ENCODE measurements at regions not wholly inside any gene's neighbourhood (a gene's known extent, or its start where the extent isn't known, plus 50 kb on each side); places are given as distances from the start of the nearest gene placed in this dataset.

GRCh38 chrX:137483554-137483953 is 82.4 kb upstream of the ZIC3 start:
- H3K27me3 ChIP-seq (ENCODE audit: insufficient read depth, low read length): no peaks in the 10 kb centered on the region
- H2AFZ ChIP-seq (ENCODE audit: low read length, unreplicated experiment): no peak overlapping the region
- no peaks in the 10 kb centered on the region for H3K4me1 ChIP-seq (ENCODE audit: control insufficient read depth, insufficient read depth, low read length, unreplicated experiment)
- no peak overlapping the region for H3K27ac ChIP-seq (ENCODE audit: low read depth, low read length)
- no peaks in the 10 kb centered on the region for H3K79me2 ChIP-seq (ENCODE audit: control insufficient read depth, insufficient read depth, low read length, unreplicated experiment)
- H3K4me3 ChIP-seq (ENCODE audit: low read depth, low read length): no peak overlapping the region
- no peaks in the 10 kb centered on the region for H3K36me3 ChIP-seq (ENCODE audit: insufficient read depth, low read length)

GRCh38 chrX:137482136-137482535 is 83.8 kb upstream of the ZIC3 start:
- H3K36me3 ChIP-seq (ENCODE audit: insufficient read depth, low read length): no peaks in the 10 kb centered on the region
- H3K4me3 ChIP-seq (ENCODE audit: low read depth, low read length): no peak overlapping the region
- H3K27ac ChIP-seq (ENCODE audit: low read depth, low read length): no peak overlapping the region
- H2AFZ ChIP-seq (ENCODE audit: low read length, unreplicated experiment): no peak overlapping the region
- H3K4me1 ChIP-seq (ENCODE audit: control insufficient read depth, insufficient read depth, low read length, unreplicated experiment): no peaks in the 10 kb centered on the region
- H3K79me2 ChIP-seq (ENCODE audit: control insufficient read depth, insufficient read depth, low read length, unreplicated experiment): no peaks in the 10 kb centered on the region
- no peaks in the 10 kb centered on the region for H3K27me3 ChIP-seq (ENCODE audit: insufficient read depth, low read length)

GRCh38 chrX:137479386-137479785 is 86.5 kb upstream of the ZIC3 start:
- no peak overlapping the region for H3K27ac ChIP-seq (ENCODE audit: low read depth, low read length)
- no peak overlapping the region for H2AFZ ChIP-seq (ENCODE audit: low read length, unreplicated experiment)
- H3K36me3 ChIP-seq (ENCODE audit: insufficient read depth, low read length): no peaks in the 10 kb centered on the region
- no peak overlapping the region for H3K4me3 ChIP-seq (ENCODE audit: low read depth, low read length)
- no peaks in the 10 kb centered on the region for H3K79me2 ChIP-seq (ENCODE audit: control insufficient read depth, insufficient read depth, low read length, unreplicated experiment)
- H3K4me1 ChIP-seq (ENCODE audit: control insufficient read depth, insufficient read depth, low read length, unreplicated experiment): no peaks in the 10 kb centered on the region
- no peaks in the 10 kb centered on the region for H3K27me3 ChIP-seq (ENCODE audit: insufficient read depth, low read length)

- H3K36me3 ChIP-seq (ENCODE audit: insufficient read depth, low read length): no peaks in the 10 kb centered on the region
- no peak overlapping the region for H3K4me3 ChIP-seq (ENCODE audit: low read depth, low read length)
- no peak overlapping the region for H2AFZ ChIP-seq (ENCODE audit: low read length, unreplicated experiment)
- no peaks in the 10 kb centered on the region for H3K79me2 ChIP-seq (ENCODE audit: control insufficient read depth, insufficient read depth, low read length, unreplicated experiment)
- no peak overlapping the region for H3K27ac ChIP-seq (ENCODE audit: low read depth, low read length)
- no peaks in the 10 kb centered on the region for H3K27me3 ChIP-seq (ENCODE audit: insufficient read depth, low read length)
- H3K4me1 ChIP-seq (ENCODE audit: control insufficient read depth, insufficient read depth, low read length, unreplicated experiment): no peaks in the 10 kb centered on the region
Observed at GRCh38 chrX:137441711-137442110, 124.2 kb upstream of the ZIC3 start.

- Histone ChIP-seq H3K27ac (ENCODE audit: low read depth, low read length) (no peak overlapping the region), H3K36me3 (ENCODE audit: insufficient read depth, low read length) (no peaks in the 10 kb centered on the region), H2AFZ (ENCODE audit: low read length, unreplicated experiment) (no peak overlapping the region), H3K4me1 (ENCODE audit: control insufficient read depth, insufficient read depth, low read length, unreplicated experiment) (no peaks in the 10 kb centered on the region), H3K27me3 (ENCODE audit: insufficient read depth, low read length) (peaks cover 22% of the 10 kb centered on the region), H3K79me2 (ENCODE audit: control insufficient read depth, insufficient read depth, low read length, unreplicated experiment) (no peaks in the 10 kb centered on the region), H3K4me3 (ENCODE audit: low read depth, low read length) (no peak overlapping the region)
Observed at GRCh38 chrX:137432609-137433008, 133.3 kb upstream of the ZIC3 start.

GRCh38 chrX:137431693-137432488 is 134.0 kb upstream of the ZIC3 start:
- Histone ChIP-seq H3K79me2 (ENCODE audit: control insufficient read depth, insufficient read depth, low read length, unreplicated experiment) (no peaks in the 10 kb centered on the region), H3K4me1 (ENCODE audit: control insufficient read depth, insufficient read depth, low read length, unreplicated experiment) (no peaks in the 10 kb centered on the region), H3K27me3 (ENCODE audit: insufficient read depth, low read length) (peaks cover 29% of the 10 kb centered on the region), H2AFZ (ENCODE audit: low read length, unreplicated experiment) (no peak overlapping the region), H3K4me3 (ENCODE audit: low read depth, low read length) (no peak overlapping the region), H3K27ac (ENCODE audit: low read depth, low read length) (no peak overlapping the region), H3K36me3 (ENCODE audit: insufficient read depth, low read length) (no peaks in the 10 kb centered on the region)

- Histone ChIP-seq H3K36me3 (ENCODE audit: insufficient read depth, low read length) (no peaks in the 10 kb centered on the region), H3K27ac (ENCODE audit: low read depth, low read length) (no peak overlapping the region), H3K4me1 (ENCODE audit: control insufficient read depth, insufficient read depth, low read length, unreplicated experiment) (no peaks in the 10 kb centered on the region), H3K27me3 (ENCODE audit: insufficient read depth, low read length) (peaks cover 35% of the 10 kb centered on the region), H3K79me2 (ENCODE audit: control insufficient read depth, insufficient read depth, low read length, unreplicated experiment) (no peaks in the 10 kb centered on the region), H2AFZ (ENCODE audit: low read length, unreplicated experiment) (no peak overlapping the region), H3K4me3 (ENCODE audit: low read depth, low read length) (no peak overlapping the region)
Observed at GRCh38 chrX:137430984-137431475, 134.9 kb upstream of the ZIC3 start.

- Histone ChIP-seq H3K27me3 (ENCODE audit: insufficient read depth, low read length) (peaks cover 38% of the 10 kb centered on the region), H3K4me3 (ENCODE audit: low read depth, low read length) (no peak overlapping the region), H2AFZ (ENCODE audit: low read length, unreplicated experiment) (no peak overlapping the region), H3K27ac (ENCODE audit: low read depth, low read length) (no peak overlapping the region), H3K4me1 (ENCODE audit: control insufficient read depth, insufficient read depth, low read length, unreplicated experiment) (no peaks in the 10 kb centered on the region), H3K79me2 (ENCODE audit: control insufficient read depth, insufficient read depth, low read length, unreplicated experiment) (no peaks in the 10 kb centered on the region), H3K36me3 (ENCODE audit: insufficient read depth, low read length) (no peaks in the 10 kb centered on the region)
Observed at GRCh38 chrX:137430301-137430700, 135.6 kb upstream of the ZIC3 start.

- H3K27me3 ChIP-seq (ENCODE audit: insufficient read depth, low read length): peaks cover 38% of the 10 kb centered on the region
Observed at GRCh38 chrX:137428766-137429591, 136.9 kb upstream of the ZIC3 start.

GRCh38 chrX:137428221-137428661 is 137.7 kb upstream of the ZIC3 start:
- Histone ChIP-seq H3K27me3 (ENCODE audit: insufficient read depth, low read length) (peaks cover 38% of the 10 kb centered on the region), H2AFZ (ENCODE audit: low read length, unreplicated experiment) (no peak overlapping the region), H3K4me3 (ENCODE audit: low read depth, low read length) (peak overlapping the region; percentile 68), H3K27ac (ENCODE audit: low read depth, low read length) (no peak overlapping the region), H3K36me3 (ENCODE audit: insufficient read depth, low read length) (no peaks in the 10 kb centered on the region), H3K79me2 (ENCODE audit: control insufficient read depth, insufficient read depth, low read length, unreplicated experiment) (no peaks in the 10 kb centered on the region), H3K4me1 (ENCODE audit: control insufficient read depth, insufficient read depth, low read length, unreplicated experiment) (no peaks in the 10 kb centered on the region)

More at GRCh38 chrX:137428766-137429591, 136.9 kb upstream of the ZIC3 start:
- Histone ChIP-seq H3K4me3 (ENCODE audit: low read depth, low read length) (no peak overlapping the region), H3K4me1 (ENCODE audit: control insufficient read depth, insufficient read depth, low read length, unreplicated experiment) (no peaks in the 10 kb centered on the region), H3K27ac (ENCODE audit: low read depth, low read length) (no peak overlapping the region), H3K79me2 (ENCODE audit: control insufficient read depth, insufficient read depth, low read length, unreplicated experiment) (no peaks in the 10 kb centered on the region), H3K36me3 (ENCODE audit: insufficient read depth, low read length) (no peaks in the 10 kb centered on the region), H2AFZ (ENCODE audit: low read length, unreplicated experiment) (no peak overlapping the region)

Measured in ACC112 (cell line).